GM21423 (cell line): ENCODE measurements at regions not wholly inside any gene's neighbourhood (a gene's known extent, or its start where the extent isn't known, plus 50 kb on each side); places are given as distances from the start of the nearest gene placed in this dataset.

Experiments
- ATAC-seq: cut with Tn5 transposase; IDR thresholded peaks from one replicate; pipeline ENCODE4 v1.9.1; 2021; ENCODE audit warnings: mild to moderate bottlenecking, moderate library complexity; ENCODE audit not compliant: unreplicated experiment

GRCh38 chr10:3287572-3288445, 115.2 kb upstream of the PITRM1 start:
- ATAC-seq, result no peak

DNA sequence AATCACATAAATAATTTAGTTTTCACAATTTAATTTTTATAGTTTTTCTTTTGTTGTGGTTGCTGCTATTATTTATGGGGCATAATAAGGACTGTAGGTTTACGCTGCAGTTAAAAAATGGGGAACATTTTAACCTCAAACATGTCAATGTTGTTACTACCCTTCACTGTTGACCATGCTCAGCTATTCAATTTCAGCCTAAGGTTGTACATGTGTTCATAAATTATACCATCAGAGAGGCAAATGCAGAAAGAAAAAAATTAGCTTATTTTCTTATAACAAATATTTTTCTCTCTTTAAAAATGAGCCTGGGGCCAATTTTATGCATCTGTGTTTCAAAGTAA, 110.1 kb upstream of the PITRM1 start:
- no peak for ATAC-seq

- no peak for ATAC-seq
These were observed 109.5 kb upstream of the PITRM1 start for GRCh38 chr10:3281941-3282673.

DNA sequence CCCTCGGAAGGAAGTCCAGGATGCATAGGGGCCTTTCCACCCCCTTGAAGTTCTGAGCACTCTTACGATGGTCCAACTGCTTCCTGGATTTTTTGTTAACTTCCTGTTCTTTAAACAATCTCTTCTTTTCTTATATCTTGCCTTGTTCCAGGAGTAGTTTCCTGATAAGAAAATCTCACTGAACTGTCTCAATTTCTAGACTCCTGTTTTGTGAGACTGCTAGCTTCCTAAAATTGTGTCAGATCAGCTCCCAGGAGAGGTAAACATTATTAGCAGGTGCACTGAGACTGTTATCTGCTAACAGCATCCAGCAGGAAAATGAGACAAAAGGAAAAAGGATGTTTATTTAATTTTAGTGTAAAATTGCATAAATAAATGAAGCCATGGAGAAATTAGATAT, 106.2 kb upstream of the PITRM1 start:
- no peak for ATAC-seq

DNA sequence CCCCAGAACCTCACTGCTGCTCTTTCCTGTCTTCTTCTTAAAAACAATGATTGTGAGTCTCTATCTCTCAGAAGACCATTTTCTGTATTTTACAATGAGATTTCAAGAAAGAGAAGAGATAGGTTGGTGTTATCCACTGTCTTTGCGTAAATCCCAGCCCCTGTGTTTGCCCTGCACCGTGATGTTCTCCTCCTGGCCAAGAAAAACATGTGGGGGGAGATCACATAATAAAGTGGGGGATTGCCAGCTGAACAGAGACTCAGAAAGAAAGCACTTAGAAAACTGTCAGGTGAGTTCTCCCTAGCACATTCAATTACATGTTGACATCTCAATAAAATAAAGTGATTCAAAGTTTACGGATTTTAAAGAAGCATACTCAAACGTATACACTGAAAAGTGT, 105.0 kb upstream of the PITRM1 start:
- ATAC-seq, result no peak

DNA sequence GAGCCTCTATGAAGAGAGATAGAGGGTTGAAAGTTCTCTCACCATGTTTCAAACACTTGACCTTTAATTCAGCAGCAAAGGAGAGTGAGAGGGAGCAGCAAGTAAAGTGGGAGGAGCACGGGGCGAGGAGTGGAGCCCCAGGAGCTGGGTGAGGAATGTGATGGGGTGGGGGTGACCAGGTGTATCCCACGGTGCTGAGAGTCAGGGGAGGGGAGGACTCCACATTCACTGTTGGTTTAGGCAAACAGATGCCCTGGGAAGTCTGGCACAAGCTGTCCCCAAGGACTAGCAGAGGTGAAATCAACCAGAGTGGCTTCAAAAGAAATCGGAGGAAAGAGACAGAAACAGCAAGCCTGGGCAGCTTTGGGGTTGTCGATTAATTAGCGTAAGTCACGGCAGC, 101.8 kb upstream of the PITRM1 start:
- no peak for ATAC-seq

DNA sequence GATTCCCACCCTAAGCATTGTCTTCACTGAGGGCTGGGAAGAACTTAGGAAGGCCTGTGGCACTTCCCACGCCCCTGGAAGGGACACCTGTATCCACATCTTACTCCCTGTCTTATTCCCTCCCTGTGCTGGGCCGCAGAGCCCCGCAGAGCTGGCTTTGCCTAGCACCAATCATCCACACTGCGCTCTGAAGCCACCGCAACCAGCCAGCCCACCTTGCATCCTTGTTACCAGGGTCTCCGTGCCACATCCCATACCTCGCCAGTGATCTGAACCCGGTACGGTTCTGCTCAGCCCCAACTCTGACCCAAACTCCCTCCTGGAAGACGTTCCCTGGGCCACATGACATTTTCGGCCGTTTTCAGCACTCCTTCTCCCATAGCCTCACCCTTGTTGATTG, 101.4 kb upstream of the PITRM1 start:
- no peak for ATAC-seq

DNA sequence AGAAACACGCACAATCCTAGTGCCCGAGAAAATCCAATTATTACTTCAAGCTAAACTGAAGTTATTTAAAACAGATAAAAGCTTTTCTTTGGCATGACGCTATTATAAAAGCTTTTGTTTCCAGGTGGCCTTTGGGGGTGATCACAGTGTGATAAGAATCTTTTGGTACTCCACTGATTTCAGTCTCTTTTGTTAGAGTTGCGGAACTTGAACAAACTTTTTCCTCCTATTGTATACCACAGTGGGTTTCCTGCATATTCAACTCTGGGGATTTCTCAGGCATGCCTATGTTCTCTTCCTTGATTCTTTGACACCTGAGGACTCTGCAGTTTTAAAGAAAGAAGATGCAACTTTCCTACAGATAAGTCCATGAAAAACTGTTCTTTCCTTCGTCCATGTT, 99.7 kb upstream of the PITRM1 start:
- ATAC-seq, result no peak

DNA sequence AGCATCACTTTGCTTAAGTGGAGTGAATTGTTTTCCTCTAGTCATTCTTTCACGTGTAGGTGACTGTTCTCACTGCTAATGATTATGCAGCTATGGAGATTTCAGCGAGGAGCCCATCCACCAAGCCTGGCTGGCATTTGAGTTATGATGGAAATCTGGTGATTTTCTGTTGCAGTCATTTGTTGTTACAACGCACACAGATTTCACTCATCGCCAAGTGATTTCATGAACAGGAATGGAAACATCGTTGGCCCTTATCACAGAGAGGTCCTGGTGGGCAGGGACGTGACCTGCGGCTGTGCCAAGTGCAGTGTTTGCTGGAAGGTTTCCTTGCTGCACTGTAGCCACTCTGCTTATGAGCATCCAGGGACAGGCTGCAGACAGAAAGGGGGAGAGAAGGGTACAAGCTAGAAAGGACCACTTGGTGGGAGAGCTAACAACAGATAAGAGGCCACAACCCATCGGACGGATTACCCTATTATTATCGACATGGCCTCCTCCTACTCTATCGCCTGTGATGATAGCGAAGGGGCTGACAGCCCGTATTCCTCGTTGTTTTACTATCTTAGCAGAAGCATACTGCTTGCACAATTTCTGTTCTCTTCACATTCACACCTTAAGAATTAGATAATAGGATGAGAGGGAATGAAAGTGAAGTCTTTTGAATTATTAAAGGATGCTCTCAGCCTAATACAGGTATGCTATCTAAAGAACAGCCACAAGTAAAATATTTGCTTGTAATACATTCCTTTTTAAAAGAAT, 99.0 kb upstream of the PITRM1 start:
- no peak for ATAC-seq

- no peak for ATAC-seq
These were observed 98.2 kb upstream of the PITRM1 start for GRCh38 chr10:3270577-3271316.

DNA sequence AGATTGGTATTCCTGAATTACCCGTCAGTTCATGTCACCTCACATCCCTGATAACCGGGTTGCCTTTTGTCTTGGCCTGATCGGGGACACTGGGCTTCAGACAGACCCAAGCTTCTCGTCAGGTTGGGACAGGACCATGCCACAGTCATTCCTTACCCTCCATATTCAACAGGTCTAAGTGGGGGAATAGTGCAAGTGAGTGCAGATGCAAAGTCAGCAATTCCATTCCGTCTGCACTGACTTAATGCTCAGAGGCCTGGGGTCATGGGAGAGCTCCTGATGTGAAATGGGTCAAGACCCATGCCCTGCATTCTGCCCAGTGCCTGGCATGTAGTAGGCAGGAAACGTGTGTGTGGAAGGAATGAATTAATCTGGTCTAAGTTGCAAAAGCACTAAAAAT, 95.4 kb upstream of the PITRM1 start:
- ATAC-seq, result no peak

DNA sequence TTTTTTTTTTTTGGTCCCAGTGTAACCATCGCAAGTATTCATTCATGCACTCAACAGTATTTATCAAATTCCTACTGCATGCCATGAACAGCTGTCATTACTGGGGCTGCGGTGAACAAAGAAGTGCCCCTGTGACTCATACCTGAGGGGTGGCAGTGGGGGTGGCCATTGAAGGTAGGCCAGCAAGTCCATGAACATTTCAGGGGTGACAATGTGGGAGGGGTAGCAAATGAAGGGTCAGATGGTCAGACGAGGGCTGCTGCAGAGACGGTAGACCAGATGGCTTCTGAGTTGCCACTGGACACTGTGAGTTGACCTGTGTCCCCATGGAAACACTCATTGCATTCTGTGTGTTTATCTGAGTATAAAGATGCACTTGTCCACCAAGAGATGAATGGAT, 92.5 kb upstream of the PITRM1 start:
- no peak for ATAC-seq

GRCh38 chr10:3264161-3264761, 91.7 kb upstream of the PITRM1 start:
- ATAC-seq, result no peak

GRCh38 chr10:3263747-3264146, 91.2 kb upstream of the PITRM1 start:
- no peak for ATAC-seq

GRCh38 chr10:3263082-3263481, 90.5 kb upstream of the PITRM1 start:
- ATAC-seq, result no peak

DNA sequence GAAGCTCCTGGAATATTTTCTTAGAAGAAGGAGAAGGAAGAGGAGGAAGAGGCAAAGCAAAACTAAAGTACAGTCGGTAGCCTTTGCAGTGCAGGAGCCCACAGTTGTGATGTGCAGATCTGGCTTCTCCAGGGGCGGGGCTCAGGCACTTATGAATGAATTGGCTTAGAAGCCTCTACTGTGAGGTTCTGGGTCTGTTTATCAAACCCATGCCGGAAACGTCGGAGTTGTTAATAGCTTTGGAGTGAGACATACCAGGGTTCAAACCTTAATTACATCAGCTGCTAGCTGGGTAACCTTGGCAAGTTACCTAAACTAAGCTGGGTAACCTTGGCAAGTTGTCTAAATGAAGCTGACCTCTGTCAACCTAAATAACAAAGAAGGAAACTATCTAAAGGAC, 89.3 kb upstream of the PITRM1 start:
- no peak for ATAC-seq

DNA sequence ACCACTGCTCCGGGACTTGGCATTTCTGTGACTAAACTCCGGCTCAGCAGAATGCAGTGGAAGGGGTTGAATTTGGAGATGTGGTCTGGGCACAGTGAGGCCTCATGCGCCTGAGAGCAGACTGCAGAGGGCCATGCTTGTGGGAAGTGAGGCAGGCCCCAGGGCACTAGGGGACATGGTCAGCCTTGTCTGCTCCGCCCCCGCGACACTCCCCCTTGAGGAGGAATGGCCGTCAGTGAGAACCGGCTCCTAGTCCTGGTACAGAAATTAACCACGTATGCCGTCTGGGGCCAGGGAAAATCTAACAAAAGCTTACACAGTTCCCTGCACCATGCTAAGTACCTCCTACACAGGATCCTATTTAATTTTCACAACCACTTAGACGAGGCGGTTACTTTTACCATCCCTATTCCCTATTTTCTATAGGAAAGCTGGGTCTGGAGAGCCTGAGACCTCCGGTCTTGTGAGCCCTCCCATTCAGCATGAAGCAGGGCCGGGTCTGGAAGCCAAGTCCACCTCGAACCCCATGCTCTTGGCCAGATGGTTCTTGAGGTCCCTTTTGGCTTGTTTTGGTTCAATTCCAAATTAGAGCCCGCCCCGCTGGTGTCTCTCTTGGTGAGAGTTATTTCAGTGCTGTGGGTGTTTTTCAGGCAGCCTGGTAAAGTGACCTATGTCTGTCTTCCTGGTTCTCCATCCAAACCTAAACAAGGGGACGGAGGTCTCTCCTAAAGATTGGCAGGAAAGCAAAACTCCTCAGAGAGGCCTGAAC, 87.7 kb upstream of the PITRM1 start:
- ATAC-seq, result no peak

GRCh38 chr10:3259499-3259898, 86.9 kb upstream of the PITRM1 start:
- ATAC-seq, result no peak

GRCh38 chr10:3258394-3258793, 85.8 kb upstream of the PITRM1 start:
- ATAC-seq, result no peak

- no peak for ATAC-seq
These were observed 83.0 kb upstream of the PITRM1 start for GRCh38 chr10:3255616-3256015.
